Stimulated activated CD8-positive, alpha-beta memory T cell treated with anti-CD3 and anti-CD28 coated beads, Interleukin-7, amount 100 ng/mL, for 4 hours (primary cell): ENCODE measurements at regions not wholly inside any gene's neighbourhood (a gene's known extent, or its start where the extent isn't known, plus 50 kb on each side); places are given as distances from the start of the nearest gene placed in this dataset.

ENCODE experiments used
- DNase-seq, 2 donors: peaks; one replicate each; pipeline ENCODE4 v3.0.0-alpha.2; 2020; ENCODE audit warnings: low read depth in 2 of 2

GRCh38 chr12:107347261-107347660 is 253.9 kb upstream of the CRY1 start:
- no peak for DNase-seq

- DNase-seq = no peak
Observed at GRCh38 chr12:107349008-107349747, 255.8 kb upstream of the CRY1 start.

GRCh38 chr12:107349839-107350238 is 256.5 kb upstream of the CRY1 start:
- no peak for DNase-seq

GRCh38 chr12:107351109-107351508 is 257.8 kb upstream of the CRY1 start:
- no peak for DNase-seq

- no peak for DNase-seq
Observed at GRCh38 chr12:107351713-107352112, 258.4 kb upstream of the CRY1 start.

- peak in 1 of 2 donors; percentile 33 for DNase-seq
Observed at GRCh38 chr12:107352347-107353081, 259.2 kb upstream of the CRY1 start.

- DNase-seq = no peak
Observed at GRCh38 chr12:107353312-107353711, 260.0 kb upstream of the CRY1 start.

GRCh38 chr12:107355004-107355565 is 261.7 kb upstream of the CRY1 start:
- DNase-seq = no peak

GRCh38 chr12:107355612-107356011 is 262.3 kb upstream of the CRY1 start:
- no peak for DNase-seq

- no peak for DNase-seq
Observed at GRCh38 chr12:107356266-107356936, 263.1 kb upstream of the CRY1 start.

- DNase-seq = no peak
Observed at GRCh38 chr12:107356937-107357295, 263.6 kb upstream of the CRY1 start.

- no peak for DNase-seq
Observed at GRCh38 chr12:107359382-107359781, 266.0 kb upstream of the CRY1 start.

- DNase-seq = no peak
Observed at GRCh38 chr12:107360033-107360432, 266.7 kb upstream of the CRY1 start.

- DNase-seq = no peak
Observed at GRCh38 chr12:107360482-107360881, 267.1 kb upstream of the CRY1 start.

GRCh38 chr12:107361970-107362369 is 268.6 kb upstream of the CRY1 start:
- no peak for DNase-seq

- no peak for DNase-seq
Observed at GRCh38 chr12:107362960-107363359, 269.6 kb upstream of the CRY1 start.

GRCh38 chr12:107364875-107365518 is 271.6 kb upstream of the CRY1 start:
- DNase-seq = no peak

GRCh38 chr12:107365703-107366102 is 272.4 kb upstream of the CRY1 start:
- no peak for DNase-seq

GRCh38 chr12:107366322-107366721 is 273.0 kb upstream of the CRY1 start:
- no peak for DNase-seq

- DNase-seq = peak in 1 of 2 donors; percentile 13
Observed at GRCh38 chr12:107368586-107368985, 275.2 kb upstream of the CRY1 start.

- DNase-seq = no peak
Observed at GRCh38 chr12:107369006-107369405, 275.7 kb upstream of the CRY1 start.

- peak in 1 of 2 donors; percentile 26 for DNase-seq
Observed at GRCh38 chr12:107369679-107370078, 276.3 kb upstream of the CRY1 start.
